ENCODE measurements at regions not wholly inside any gene's neighbourhood (a gene's known extent, or its start where the extent isn't known, plus 50 kb on each side); places are given as distances from the start of the nearest gene placed in this dataset.

DNA sequence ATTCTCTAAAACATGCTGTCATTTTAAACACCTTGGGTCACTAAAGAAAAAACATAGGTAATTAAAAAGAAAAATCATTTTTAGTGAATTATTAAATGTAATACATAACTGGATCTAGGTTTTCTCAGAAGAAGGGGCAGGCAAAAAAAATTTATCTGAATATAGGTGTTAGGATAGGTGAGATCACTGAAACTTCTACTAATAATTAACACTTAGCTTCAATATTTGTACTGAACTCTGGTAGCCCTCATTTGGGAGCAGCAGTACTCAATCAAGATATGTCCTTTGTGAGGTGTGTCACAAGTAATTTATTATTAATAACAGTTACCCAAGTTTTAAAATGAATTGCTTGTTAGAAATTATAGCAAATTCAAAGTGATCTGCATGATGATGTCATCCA is 103.6 kb downstream of the ATP23 start:
- Histone ChIP-seq H3K36me3 (no peaks in the 10 kb centered on the region), H3K27ac (no peak overlapping the region), H3K27me3 (no peaks in the 10 kb centered on the region), H3K9me3 (no peaks in the 10 kb centered on the region), H3K4me1 (no peaks in the 10 kb centered on the region), H3K4me3 (no peak overlapping the region)
- TF ChIP-seq CTCF (IDR thresholded peaks at IDR 0.05), result no peak
- no peak for DNase-seq
- intact Hi-C loops (cut with DNase I), result no loop called here
- peak in 1 of 4 donors; percentile 63 for ATAC-seq
- FAIRE-seq, result no peak

DNA sequence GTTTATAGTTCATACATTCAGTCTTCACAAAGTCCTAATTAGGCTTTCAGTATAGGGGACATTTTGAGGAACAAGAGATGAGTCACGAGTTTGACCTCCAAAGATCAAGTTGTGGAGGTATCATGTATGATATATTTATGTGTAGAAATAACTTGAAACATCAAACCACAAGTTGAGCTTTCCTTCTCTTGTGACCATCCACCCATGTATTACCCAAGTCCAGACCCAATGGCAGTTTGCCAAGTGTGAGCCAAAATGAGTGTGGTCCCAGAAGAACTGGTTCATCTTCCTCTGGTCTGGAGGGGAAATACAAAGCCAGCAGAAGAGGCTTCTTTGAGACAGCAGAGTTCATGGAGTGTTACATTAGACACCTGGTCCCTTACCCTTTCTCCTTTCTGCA is 104.9 kb downstream of the ATP23 start:
- no peak for TF ChIP-seq CTCF (IDR thresholded peaks at IDR 0.05)
- DNase-seq, result no peak
- 84 to 91% methylated on average over 1 of the region's 1 CpG for whole genome bisulfite sequencing, 2 donors
- H3K9me3 ChIP-seq, result no peaks in the 10 kb centered on the region
- no peak for ATAC-seq
- no peak for FAIRE-seq
- intact Hi-C loops (cut with DNase I), result no loop called here
- no peak overlapping the region for H3K27ac ChIP-seq
- H3K36me3 ChIP-seq, result no peaks in the 10 kb centered on the region
- H3K27me3 ChIP-seq, result no peaks in the 10 kb centered on the region
- no peaks in the 10 kb centered on the region for H3K4me1 ChIP-seq
- no peak overlapping the region for H3K4me3 ChIP-seq

- TF ChIP-seq CTCF (IDR thresholded peaks at IDR 0.05), result no peak
- Histone ChIP-seq H3K36me3 (no peaks in the 10 kb centered on the region), H3K4me3 (no peak overlapping the region), H3K4me1 (no peaks in the 10 kb centered on the region), H3K27ac (no peak overlapping the region), H3K27me3 (no peaks in the 10 kb centered on the region), H3K9me3 (no peaks in the 10 kb centered on the region)
- ATAC-seq (no peak), DNase-seq (no peak), FAIRE-seq (no peak)
- WGBS, 2 donors, result 0 to 86% methylated on average over 1 of the region's 1 CpG
- intact Hi-C loops (cut with DNase I), result no loop called here
Measured at GRCh38 chr12:58051378-58051777, 110.0 kb downstream of the ATP23 start.

DNA sequence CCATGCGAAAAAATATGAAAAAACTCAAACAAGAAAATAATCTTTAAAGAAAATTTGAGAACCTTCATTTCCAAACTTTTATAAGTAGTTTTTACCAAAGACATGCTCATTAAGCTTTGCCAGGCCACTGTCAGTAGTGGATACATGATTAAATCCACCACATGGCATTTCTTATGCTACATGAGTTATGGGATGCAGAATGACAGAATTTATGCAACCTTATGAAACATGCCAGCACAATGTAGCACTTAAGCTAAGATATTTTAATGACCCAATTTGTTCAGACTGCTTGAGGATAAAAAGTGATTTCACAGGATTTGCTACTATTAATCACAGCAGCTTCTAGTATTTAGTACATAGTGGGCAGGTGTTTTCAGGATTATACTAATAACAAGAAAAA is 123.3 kb downstream of the ATP23 start:
- Histone ChIP-seq H3K27ac (no peak overlapping the region), H3K4me3 (no peak overlapping the region), H3K36me3 (no peaks in the 10 kb centered on the region), H3K4me1 (no peaks in the 10 kb centered on the region), H3K9me3 (no peaks in the 10 kb centered on the region), H3K27me3 (no peaks in the 10 kb centered on the region)
- ATAC-seq, result peak in 1 of 4 donors; percentile 25
- TF ChIP-seq CTCF (IDR thresholded peaks at IDR 0.05), result no peak
- no peak for FAIRE-seq
- no peak for DNase-seq
- 91 to 94% methylated on average over 1 of the region's 1 CpG for WGBS, 2 donors
- intact Hi-C loops (cut with DNase I), result no loop called here

DNA sequence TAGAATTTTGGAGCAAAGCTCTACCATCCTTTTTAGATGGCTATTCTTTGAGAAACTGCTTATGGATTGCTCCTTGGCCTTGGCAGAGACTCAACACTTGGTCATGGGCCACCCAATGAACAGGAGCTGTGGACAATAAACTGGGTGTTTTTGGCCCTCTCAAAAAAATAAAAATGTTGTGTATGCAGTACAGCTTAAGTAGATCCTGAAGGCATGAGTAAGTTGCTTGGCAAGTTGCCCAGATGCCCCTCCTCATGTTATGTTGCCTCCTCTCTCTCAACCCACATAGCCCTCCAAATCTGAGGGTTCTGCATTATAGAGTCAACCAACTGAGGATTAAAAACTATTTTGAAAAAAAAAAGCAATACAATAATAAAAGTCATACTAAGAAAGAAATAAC is 124.9 kb downstream of the ATP23 start:
- ATAC-seq, result no peak

More for the DNA sequence above, 124.9 kb downstream of the ATP23 start:
- intact Hi-C loops (cut with DNase I), result no loop called here
- Histone ChIP-seq H3K27ac (no peak overlapping the region), H3K9me3 (no peaks in the 10 kb centered on the region), H3K4me1 (no peaks in the 10 kb centered on the region), H3K27me3 (no peaks in the 10 kb centered on the region), H3K4me3 (no peak overlapping the region), H3K36me3 (no peaks in the 10 kb centered on the region)
- TF ChIP-seq CTCF (IDR thresholded peaks at IDR 0.05), result no peak
- no peak for FAIRE-seq
- DNase-seq, result no peak
